ENCODE measurements at regions not wholly inside any gene's neighbourhood (a gene's known extent, or its start where the extent isn't known, plus 50 kb on each side); places are given as distances from the start of the nearest gene placed in this dataset.
A peak's percentile ranks its signal among the peaks of the same experiment; 100 is the strongest.

DNA sequence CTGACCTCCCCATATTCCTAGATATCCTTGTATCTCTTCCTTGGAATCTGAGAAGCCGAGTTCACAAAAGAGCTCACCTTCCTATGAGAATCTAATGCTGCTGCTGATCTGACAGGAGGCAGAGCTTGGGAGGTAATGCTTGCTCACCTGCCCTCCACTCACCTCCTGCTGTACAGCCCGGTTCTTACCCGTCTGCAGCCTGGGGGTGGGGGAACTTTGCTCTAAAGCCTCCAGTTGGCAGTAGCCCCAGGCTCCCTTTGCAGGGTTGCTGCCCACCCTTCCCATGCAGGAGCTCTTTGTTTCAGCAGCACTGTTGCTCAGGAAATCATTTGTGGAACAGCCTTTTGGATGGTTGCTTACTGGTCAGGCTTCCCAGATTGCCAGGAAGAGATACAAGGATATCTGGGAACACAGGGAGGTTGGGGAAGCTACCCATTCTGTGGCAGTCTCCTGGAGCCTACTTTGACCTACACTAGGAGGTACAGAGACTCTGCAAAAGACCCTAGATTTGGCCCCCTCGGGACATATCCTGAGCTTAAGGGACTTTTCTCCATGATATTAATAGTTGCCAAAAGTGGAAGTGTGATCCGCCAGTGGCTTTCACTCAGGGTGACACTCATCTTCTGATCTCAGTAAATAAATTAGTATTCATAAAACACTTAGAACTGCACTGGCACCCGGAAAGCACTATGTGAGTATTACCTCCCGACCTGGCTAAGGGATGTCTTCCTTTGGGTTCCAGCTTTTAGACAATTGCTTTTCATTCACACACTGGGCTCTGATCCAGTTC lies 363.7 kb upstream of the PODXL start:
- TF ChIP-seq POLR2A (IDR thresholded peaks at IDR 0.05), result no peak
- no peak for TF ChIP-seq CTCF (IDR thresholded peaks at IDR 0.05)
- Histone ChIP-seq H3K36me3 (replicated peaks in 1 of 2; ENCODE audit: insufficient read depth in 1 of 2, low read depth in 2 of 2) (no peaks in the 10 kb centered on the region), H3K27ac (no peak overlapping the region), H3K9me3 (no peaks in the 10 kb centered on the region), H3K4me3 (no peak overlapping the region), H3K4me1 (no peaks in the 10 kb centered on the region), H3K27me3 (no peaks in the 10 kb centered on the region)
- no peak for ATAC-seq
- intact Hi-C loops (cut with DNase I), result no loop called here
- DNase-seq, result no peak
- 51 to 55% methylated on average over 7 of the region's 7 CpGs for WGBS, 2 donors

GRCh38 chr7:131911112-131911511 lies 354.7 kb upstream of the PODXL start:
- ATAC-seq (no peak), DNase-seq (no peak)
- Histone ChIP-seq H3K36me3 (replicated peaks in 1 of 2; ENCODE audit: insufficient read depth in 1 of 2, low read depth in 2 of 2) (no peaks in the 10 kb centered on the region), H3K9me3 (no peaks in the 10 kb centered on the region), H3K4me3 (no peak overlapping the region), H3K27me3 (peaks cover 0 to 5% of the 10 kb centered on the region in 2 donors), H3K27ac (no peak overlapping the region), H3K4me1 (peaks cover 9% of the 10 kb centered on the region)
- 59 to 77% methylated on average over 2 of the region's 2 CpGs for WGBS, 2 donors
- intact Hi-C loops (cut with DNase I), result no loop called here
- TF ChIP-seq POLR2A (IDR thresholded peaks at IDR 0.05), result no peak
- no peak for TF ChIP-seq CTCF (IDR thresholded peaks at IDR 0.05)

GRCh38 chr7:131909151-131909768 lies 352.8 kb upstream of the PODXL start:
- no peak overlapping the region for H3K4me3 ChIP-seq
- TF ChIP-seq POLR2A (IDR thresholded peaks at IDR 0.05), result no peak
- no peak for TF ChIP-seq CTCF (IDR thresholded peaks at IDR 0.05)
- peaks cover 0 to 5% of the 10 kb centered on the region in 2 donors for H3K27me3 ChIP-seq
- ATAC-seq, result peak; percentile 55
- no peaks in the 10 kb centered on the region for H3K36me3 ChIP-seq (replicated peaks in 1 of 2; ENCODE audit: insufficient read depth in 1 of 2, low read depth in 2 of 2)
- peaks cover 9% of the 10 kb centered on the region for H3K4me1 ChIP-seq
- H3K27ac ChIP-seq, result no peak overlapping the region
- H3K9me3 ChIP-seq, result no peaks in the 10 kb centered on the region
- WGBS, 2 donors, result 18 to 23% methylated on average over 10 to 46 of the region's 68 CpGs
- intact Hi-C loops (cut with DNase I), result no loop called here
- DNase-seq, result peak in 3 of 4 donors; percentile 14 to 17 (median 16)

DNA sequence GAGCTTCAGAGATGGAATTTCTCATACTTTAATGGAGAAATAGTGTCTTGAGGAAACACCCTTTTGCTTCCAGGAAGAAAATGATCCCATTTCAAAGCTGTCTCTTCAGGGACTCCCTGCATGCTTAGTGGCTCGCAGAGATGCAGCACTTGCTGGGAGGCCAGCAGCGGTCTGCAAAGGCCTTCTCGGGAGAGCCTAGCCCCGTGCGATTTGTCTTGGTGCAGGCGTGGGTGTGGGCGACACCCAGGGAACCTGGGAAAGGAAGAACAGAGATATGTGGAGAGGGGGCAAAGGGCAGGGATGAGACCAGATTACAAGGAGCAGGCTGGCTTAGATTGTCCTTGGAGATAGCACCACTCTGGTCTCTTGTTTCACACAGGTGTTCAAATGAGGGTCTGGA lies 352.3 kb upstream of the PODXL start:
- Histone ChIP-seq H3K27ac (no peak overlapping the region), H3K4me3 (no peak overlapping the region), H3K27me3 (peaks cover 0 to 5% of the 10 kb centered on the region in 2 donors), H3K4me1 (peaks cover 9% of the 10 kb centered on the region), H3K36me3 (replicated peaks in 1 of 2; ENCODE audit: insufficient read depth in 1 of 2, low read depth in 2 of 2) (no peaks in the 10 kb centered on the region), H3K9me3 (no peaks in the 10 kb centered on the region)
- TF ChIP-seq POLR2A (IDR thresholded peaks at IDR 0.05), result no peak
- TF ChIP-seq CTCF (IDR thresholded peaks at IDR 0.05), result no peak
- DNase-seq, result no peak
- 83 to 88% methylated on average over 7 of the region's 7 CpGs for WGBS, 2 donors
- ATAC-seq, result no peak
- intact Hi-C loops (cut with DNase I), result no loop called here

Measured in body of pancreas (tissue), 4 donors.